HG03135 (cell line): ENCODE measurements at regions not wholly inside any gene's neighbourhood (a gene's known extent, or its start where the extent isn't known, plus 50 kb on each side); places are given as distances from the start of the nearest gene placed in this dataset.
"Not testable (repeated sequence)": the region's sequence is repeated elsewhere in the genome, so short reads cannot be mapped to it uniquely, and the experiment has no call there.

Source experiments
- ATAC-seq: cut with Tn5 transposase; IDR thresholded peaks from one replicate; pipeline ENCODE4 v1.9.1; 2021; ENCODE audit warnings: mild to moderate bottlenecking, moderate library complexity; ENCODE audit not compliant: unreplicated experiment

DNA sequence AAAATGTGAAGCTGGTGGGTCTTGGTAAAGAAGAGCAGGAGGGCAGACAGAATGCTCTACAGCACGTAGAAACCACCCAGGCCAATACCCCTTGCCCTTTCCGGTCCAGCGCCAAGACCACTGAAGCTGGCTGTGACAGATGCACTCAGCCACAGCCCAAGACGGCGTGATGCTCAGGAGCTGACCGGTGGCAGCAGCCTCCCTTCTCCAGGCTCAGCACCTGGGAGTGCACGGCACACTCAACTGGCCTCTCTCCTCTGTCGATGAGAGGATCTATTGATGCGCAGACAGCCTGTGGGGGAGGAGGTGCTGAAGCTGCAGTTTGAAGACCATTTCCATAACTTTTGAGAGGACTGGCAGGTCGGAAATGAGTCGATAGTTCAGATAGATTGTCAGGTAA, 141.0 kb upstream of the MYT1L start:
- no peak for ATAC-seq

DNA sequence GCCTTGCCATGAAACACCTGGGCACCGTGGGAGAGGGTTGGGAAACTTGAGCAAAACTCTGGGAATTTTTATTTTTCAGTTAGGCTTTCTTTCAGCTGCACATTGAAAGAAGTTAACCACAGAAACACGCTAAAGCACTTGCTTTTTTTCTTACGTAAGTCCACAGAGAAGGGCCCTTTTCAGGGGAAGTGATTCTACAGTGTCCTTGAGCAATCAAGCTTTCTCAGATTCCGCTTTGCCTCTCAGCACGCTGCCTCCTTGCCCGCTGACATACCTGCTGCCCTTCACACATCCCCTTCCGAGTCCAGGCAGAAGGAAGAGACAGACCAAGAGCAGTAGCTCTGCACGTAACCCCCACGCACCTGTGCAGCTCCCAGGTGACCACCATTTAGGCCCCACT, 135.5 kb upstream of the MYT1L start:
- ATAC-seq, result no peak

DNA sequence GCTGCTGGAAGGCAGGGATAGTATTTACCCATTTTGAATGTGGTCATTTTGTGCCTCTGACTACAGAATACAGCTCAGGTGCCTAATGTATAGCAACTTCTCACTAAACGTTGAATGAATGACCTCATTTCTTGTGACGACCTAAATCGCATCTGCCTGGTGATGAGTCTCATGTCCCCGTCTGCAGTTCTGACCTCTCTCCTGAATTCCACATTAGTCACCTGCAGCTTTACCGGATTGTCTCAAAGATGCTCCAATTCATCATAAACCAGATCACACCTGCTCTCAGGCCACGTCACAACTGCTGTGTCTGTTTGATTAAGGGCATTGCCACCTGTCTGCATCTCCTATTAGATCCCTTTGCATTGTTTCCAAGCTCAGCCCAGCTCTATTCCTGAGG, 133.6 kb upstream of the MYT1L start:
- ATAC-seq, result no peak

DNA sequence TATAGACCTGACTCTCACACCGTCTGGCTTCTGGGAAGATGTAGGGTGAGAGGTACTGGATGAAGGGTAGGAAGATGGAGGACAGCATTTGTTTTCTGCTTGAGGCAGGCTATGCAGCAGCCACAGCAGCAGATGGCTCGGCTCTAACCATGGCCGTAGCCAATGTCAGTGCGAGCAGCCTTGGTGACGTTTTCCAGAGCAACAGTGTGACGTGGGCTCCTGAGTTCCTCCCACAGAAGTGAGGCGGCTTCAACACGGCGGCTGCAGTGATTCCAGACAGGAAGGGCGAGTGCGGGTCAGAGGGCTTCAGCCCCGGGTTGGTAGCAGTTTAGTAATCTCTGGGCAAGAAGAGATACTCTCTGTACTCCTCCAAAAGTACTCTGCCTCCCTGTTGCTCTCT, 133.0 kb upstream of the MYT1L start:
- no peak for ATAC-seq

DNA sequence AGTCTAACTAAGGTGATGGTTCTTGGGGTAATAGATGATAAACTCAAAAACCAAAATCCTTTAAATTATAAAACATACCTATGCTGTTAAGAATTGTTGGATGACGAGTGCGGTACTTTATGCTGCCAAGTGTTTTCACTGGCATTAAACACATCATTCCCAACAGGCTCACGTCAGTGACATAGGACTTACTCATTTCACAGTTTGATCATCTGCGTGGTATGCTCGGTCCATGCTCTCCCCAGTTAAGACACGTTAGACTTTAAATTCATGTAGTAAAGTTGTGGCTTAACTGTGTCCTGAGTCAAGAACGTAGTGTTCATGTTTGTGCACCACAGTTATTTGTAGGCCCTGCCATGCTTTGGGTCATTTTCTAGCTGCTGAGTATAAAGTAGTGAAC, 125.6 kb upstream of the MYT1L start:
- no peak for ATAC-seq

DNA sequence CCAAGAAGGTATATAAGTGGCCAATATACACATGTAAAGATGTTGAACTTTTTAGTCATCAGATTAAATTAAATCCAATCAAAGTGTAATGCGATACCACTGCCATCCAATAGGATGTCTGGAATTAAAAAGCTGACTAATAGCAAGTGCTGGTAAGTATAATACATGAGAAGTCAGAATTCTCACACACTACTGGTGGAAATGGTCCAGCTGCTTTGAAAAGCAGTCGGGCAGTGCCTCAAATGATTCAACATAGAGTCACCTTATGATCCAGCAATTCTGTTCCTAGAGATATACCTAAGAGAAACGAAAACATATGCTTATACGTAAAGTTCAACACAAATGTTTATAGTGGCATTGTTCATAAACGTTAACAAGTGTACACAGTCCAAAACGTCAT, 124.1 kb upstream of the MYT1L start:
- no peak for ATAC-seq

DNA sequence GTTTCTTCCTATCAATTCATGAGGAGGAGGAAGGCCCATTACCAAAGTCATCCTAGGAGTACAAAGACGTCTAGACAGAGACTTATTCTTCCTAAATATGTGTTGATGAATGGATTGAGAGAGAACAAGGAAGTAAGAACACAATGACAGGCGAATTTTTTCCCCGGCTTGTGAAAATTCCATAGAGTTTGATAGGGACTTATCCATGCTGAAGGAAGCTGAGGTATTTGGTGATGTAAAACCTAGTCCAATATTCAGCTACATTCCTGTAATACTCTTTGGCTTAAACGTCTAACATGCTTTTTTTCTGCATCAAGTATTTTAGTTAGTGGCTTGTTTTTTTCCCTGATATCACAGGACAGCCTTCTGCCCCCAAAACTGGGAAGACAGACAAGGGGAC, 121.9 kb upstream of the MYT1L start:
- no peak for ATAC-seq

DNA sequence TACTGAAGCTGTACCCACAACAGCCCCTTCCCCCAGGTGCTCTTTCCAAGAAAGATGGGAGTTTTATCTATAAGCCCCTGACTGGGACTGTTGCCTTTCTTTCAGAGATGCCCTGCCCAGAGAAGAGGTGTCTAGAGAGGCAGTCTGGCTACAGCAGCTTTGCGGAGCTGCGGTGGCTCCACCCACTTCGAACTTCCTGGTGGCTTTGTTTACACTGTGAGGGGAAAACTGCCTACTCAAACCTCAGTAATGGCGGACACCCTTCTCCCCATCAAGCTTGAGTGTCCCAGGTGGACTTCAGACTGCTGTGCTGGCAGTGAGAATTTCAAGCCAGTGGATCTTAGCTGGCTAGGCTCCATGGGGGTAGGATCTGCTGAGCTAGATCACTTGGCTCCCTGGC, 120.2 kb upstream of the MYT1L start:
- not testable (repeated sequence) for ATAC-seq

DNA sequence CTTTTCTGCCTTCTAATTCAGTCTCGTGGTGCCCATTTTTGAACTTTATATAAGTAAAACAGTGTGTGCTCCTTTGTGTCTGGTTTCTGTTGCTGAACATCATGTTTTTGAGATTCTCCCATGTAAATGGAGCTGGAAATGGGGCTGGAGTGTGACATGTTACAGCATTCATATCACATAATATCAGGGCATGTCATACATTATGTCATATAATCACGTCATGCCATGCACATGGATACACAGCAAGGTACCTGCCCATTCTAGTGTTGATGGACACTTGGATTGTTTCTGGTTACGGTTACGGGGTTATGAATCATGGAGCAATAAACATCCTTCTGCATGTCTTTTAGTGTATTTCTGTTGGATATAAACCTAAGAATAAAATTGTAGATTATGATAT, 117.1 kb upstream of the MYT1L start:
- no peak for ATAC-seq

DNA sequence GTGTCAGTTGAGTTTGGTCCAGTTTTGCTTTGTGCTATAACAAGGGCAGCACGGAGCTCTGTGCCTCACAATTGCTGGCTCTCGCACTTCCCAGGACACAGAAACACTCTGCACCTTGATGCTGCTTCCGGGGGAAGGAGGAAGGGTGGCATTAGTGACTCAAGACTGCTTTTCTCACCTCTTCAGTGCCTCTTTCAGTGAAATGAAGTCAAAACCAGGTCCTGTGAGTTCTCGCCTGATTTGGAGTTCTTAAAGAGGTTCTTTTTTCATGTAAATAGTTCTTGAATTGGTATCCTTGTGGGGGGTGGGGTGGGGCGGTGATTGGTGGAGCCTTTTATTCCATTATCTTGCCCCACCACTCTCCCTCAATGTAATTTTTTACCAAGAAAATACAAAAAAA, 91.5 kb upstream of the MYT1L start:
- no peak for ATAC-seq

DNA sequence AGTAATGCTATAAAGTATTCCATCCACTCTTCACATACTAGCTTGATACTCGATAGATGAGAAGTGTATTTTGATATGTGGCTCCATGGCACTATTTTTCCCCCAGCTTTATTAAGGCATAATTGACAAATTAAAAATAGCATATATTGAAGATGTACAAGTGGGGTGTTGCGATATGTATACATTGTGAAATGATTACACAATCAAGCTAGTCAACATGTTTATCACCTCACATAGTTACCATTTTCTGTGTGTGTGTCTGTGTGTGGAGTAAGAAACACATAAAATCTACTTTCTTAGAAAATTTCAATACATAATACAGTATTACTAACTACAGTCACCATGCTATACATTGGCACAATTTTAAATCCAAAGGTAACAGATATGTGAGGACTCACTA, 82.5 kb upstream of the MYT1L start:
- ATAC-seq, result no peak

DNA sequence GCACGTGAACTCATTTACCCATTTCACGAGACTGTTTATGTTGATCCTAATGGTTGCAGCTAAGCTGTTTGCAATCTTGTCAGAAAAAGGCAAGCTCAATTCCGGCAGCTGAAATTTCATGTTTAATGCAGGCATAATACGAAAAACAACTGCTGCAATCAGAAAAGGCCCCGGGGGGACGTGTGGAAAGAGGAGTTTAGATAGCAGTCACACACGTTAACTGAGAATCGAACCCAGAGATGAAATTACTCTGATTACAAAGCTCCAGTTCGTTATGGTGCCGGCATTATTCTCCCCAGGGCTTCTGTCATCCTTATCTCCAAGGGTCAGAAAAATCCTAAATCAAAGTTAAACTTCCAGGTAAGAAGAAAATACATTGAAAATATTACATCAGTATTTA, 79.9 kb upstream of the MYT1L start:
- no peak for ATAC-seq

DNA sequence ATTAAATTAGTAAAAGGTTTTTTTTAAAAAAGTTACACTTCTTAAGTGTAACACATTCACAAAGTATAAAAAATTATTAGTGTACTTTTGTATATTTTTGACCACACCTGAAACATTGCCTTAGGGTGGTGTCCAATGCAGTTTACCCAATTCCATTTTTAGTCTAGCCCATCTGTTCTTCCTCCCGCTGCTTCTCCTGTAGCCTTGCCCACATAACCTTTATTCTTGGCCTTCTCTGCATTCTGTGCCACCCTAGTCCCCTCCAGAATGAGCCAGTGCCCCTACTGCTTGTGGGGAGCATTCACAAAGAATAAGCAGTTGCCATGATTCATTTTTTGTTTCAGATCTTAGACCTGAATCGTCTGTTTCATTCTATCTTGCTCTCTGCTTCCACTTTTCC, 78.4 kb upstream of the MYT1L start:
- ATAC-seq, result no peak

DNA sequence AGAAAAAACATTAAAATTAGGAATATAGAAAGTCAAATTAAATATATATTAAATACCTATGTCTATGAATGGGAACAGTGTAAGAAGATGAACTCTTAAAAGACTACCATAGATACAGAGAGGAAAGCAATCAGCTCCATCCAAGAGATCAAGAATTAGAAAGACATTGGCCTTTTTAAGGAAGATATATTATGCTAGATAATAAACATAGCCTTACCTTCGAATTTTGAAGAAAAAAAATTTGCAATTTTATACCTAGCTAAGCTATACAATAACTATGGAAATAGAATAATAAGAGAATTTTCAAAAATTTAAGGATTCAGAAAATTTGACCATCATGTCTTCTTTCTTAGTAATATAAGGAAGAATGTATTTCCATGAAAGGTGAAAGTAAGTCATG, 74.7 kb upstream of the MYT1L start:
- no peak for ATAC-seq

DNA sequence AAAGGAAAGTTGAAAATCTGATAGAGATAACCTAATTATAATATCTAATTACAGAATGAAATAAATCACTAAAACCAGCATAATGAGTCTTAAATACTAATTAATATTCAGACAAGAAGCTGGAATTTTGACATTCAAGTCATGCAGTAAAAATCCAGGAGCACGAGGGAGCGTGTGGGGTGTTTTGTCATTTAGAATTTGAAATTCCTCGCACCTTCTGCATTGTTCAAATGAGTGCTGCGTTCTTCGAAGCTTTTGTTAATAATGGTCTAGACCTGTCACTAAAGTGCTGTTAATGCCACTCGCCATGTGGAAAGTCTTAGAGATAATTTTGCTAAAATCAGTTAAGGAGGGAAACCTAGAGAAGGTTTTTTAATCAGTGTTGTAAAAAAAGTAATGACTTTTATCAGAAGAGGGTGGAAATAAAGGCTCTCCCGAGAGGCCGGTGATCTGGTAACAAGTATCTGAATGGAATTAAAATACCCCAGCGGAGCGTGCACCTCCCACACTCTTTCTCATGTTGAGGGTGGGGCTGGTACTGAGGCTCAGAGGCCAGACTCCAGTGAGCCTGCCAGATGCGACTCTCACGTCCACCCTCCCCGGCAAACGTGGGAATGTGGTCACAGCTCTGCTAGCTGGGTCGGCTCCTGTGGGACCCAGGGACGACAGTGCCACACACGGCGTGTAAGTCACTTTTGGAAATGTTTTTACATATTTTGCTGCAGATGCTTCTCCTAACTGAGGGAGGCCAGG, 69.4 kb upstream of the MYT1L start:
- ATAC-seq, result no peak

DNA sequence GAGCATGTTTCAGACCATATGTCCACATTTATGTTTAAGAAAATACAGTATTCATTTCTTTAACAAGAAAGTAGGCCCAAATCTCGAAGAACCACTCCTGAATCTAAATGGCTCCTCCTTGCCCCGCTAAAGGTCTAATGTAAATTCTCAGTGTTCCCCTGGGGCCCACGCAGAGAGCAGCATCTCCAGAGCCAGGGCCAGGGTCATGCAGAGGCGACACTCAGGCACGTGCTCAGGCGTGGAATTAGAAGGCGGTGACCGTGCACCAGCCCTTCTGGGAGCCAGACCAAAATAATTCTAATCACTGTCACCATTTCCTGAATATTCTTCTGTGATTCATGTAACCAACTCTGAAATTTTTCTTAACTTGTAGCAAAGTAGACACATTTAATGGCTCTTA, 68.3 kb upstream of the MYT1L start:
- no peak for ATAC-seq

DNA sequence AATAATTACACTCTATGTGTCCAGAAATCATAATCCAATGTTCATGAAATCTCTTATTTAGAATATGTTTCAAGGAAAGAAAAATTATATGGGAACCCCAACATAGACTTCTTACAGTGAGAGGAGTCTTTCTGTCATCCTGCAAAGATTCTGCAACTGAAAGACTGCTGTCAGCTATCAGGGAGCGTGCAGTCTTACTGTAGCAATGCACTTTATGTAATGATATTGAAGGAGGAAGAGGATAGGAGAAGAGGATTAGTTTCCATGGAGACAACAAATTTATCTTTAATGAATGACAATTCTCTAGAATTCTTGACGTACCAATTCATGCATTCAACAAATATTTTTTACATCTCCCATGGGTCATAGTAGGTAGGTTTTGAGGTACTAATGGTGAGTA, 61.3 kb upstream of the MYT1L start:
- ATAC-seq, result no peak

DNA sequence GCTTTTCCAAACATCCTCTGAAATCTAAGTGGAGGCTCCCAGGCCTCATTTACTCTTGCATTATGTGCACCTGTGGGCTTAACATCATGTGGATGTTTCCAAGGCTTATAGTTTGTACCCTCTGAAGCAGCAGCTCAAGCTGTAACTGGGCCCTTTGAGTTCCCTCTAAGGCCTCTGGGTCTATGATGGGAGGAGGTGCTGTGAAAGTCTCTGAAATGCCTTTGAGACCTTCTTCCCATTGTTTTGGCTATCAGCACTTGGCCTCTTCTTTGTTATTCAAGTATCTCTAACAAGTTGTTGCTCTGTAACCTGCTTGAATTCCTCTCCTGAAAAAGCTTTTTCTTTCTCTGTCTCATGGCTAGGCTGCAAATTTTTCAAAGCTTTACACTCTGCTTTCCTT, 58.1 kb upstream of the MYT1L start:
- no peak for ATAC-seq
